ENCODE measurements at regions not wholly inside any gene's neighbourhood (a gene's known extent, or its start where the extent isn't known, plus 50 kb on each side); places are given as distances from the start of the nearest gene placed in this dataset.

GRCh38 chrX:120781403-120781802 lies 94.3 kb downstream of the CT47B1 start:
- Mint-ChIP-seq H3K9me3 (peaks cover under 1% of the 10 kb centered on the region), H3K4me1 (ENCODE audit: low read depth) (no peaks in the 10 kb centered on the region), H3K27me3 (no peaks in the 10 kb centered on the region), H3K4me3 (no peak overlapping the region), H3K27ac (no peak overlapping the region), H3K36me3 (ENCODE audit: low read depth) (no peaks in the 10 kb centered on the region)
- POLR2A ChIA-PET = no interaction called here
- CTCF ChIA-PET = no interaction called here
- ATAC-seq (no peak), DNase-seq (no peak)
- TF ChIP-seq, protein P1, sequence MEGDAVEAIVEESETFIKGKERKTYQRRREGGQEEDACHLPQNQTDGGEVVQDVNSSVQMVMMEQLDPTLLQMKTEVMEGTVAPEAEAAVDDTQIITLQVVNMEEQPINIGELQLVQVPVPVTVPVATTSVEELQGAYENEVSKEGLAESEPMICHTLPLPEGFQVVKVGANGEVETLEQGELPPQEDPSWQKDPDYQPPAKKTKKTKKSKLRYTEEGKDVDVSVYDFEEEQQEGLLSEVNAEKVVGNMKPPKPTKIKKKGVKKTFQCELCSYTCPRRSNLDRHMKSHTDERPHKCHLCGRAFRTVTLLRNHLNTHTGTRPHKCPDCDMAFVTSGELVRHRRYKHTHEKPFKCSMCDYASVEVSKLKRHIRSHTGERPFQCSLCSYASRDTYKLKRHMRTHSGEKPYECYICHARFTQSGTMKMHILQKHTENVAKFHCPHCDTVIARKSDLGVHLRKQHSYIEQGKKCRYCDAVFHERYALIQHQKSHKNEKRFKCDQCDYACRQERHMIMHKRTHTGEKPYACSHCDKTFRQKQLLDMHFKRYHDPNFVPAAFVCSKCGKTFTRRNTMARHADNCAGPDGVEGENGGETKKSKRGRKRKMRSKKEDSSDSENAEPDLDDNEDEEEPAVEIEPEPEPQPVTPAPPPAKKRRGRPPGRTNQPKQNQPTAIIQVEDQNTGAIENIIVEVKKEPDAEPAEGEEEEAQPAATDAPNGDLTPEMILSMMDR (IDR thresholded peaks at IDR 0.05) = no peak
- intact Hi-C loops (cut with micrococcal nuclease) = no loop called here

- Mint-ChIP-seq H3K27ac (no peak overlapping the region), H3K4me1 (ENCODE audit: low read depth) (no peaks in the 10 kb centered on the region), H3K36me3 (ENCODE audit: low read depth) (no peaks in the 10 kb centered on the region), H3K9me3 (peaks cover 2% of the 10 kb centered on the region), H3K4me3 (no peak overlapping the region), H3K27me3 (no peaks in the 10 kb centered on the region)
- CTCF ChIA-PET = no interaction called here
- DNase-seq (no peak), ATAC-seq (no peak)
- POLR2A ChIA-PET = no interaction called here
- intact Hi-C loops (cut with micrococcal nuclease) = no loop called here
- TF ChIP-seq, protein P1 (IDR thresholded peaks at IDR 0.05) = no peak
These were observed 99.7 kb downstream of the CT47B1 start for GRCh38 chrX:120775959-120776358.

DNA sequence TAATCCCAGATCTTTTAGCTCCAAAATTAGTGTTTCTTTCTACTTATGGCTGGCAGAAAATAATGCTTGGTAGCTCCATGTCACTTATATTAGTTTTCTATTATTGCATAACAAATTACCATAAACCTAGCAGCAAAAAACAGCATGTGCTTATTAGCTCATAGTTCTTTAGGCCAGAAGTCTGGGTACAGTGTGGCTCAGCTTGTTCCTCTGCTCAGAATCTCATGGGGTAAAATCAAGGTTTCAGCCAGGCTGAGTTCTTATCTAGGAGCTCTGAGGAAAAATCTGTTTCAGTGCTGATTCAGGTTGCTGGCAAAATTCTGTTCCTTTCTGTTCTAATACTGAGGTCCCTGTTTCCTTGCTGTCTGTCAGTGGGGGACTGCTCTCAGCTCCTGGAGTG lies 101.1 kb downstream of the CT47B1 start:
- peaks cover 2% of the 10 kb centered on the region for H3K9me3 Mint-ChIP-seq
- H3K27ac Mint-ChIP-seq = no peak overlapping the region
- DNase-seq (no peak), ATAC-seq (no peak)
- H3K36me3 Mint-ChIP-seq (ENCODE audit: low read depth) = no peaks in the 10 kb centered on the region
- H3K4me3 Mint-ChIP-seq = no peak overlapping the region
- ChIA-PET CTCF (interaction anchor here (0.6 kb wide), 1 partner anchor 394 kb away, joined by 3 read pairs; no protein-coding TSS in a partner anchor), POLR2A (no interaction called here)
- intact Hi-C loops (cut with micrococcal nuclease) = loop anchor here (5.0 kb wide), 1 partner anchor 277 kb away; no protein-coding TSS in a partner anchor
- TF ChIP-seq, protein P1 (IDR thresholded peaks at IDR 0.05) = no peak
- H3K27me3 Mint-ChIP-seq = no peaks in the 10 kb centered on the region
- no peaks in the 10 kb centered on the region for H3K4me1 Mint-ChIP-seq (ENCODE audit: low read depth)

- Mint-ChIP-seq H3K36me3 (ENCODE audit: low read depth) (no peaks in the 10 kb centered on the region), H3K4me3 (no peak overlapping the region), H3K9me3 (peaks cover 2% of the 10 kb centered on the region), H3K4me1 (ENCODE audit: low read depth) (no peaks in the 10 kb centered on the region), H3K27me3 (no peaks in the 10 kb centered on the region), H3K27ac (no peak overlapping the region)
- intact Hi-C loops (cut with micrococcal nuclease) = loop anchor here (5.0 kb wide), 1 partner anchor 276 kb away; no protein-coding TSS in a partner anchor
- ATAC-seq (no peak), DNase-seq (no peak)
- ChIA-PET POLR2A (no interaction called here), CTCF (interaction anchor here (0.6 kb wide), 1 partner anchor 393 kb away, joined by 3 read pairs; no protein-coding TSS in a partner anchor)
- TF ChIP-seq, protein P1 (IDR thresholded peaks at IDR 0.05) = no peak
These were observed 101.9 kb downstream of the CT47B1 start for GRCh38 chrX:120773801-120774200.

GRCh38 chrX:120769576-120770341 lies 105.9 kb downstream of the CT47B1 start:
- DNase-seq (peak; percentile 6), ATAC-seq (no peak)
- intact Hi-C loops (cut with micrococcal nuclease) = loop anchor here (5.0 kb wide), 1 partner anchor 272 kb away; no protein-coding TSS in a partner anchor
- POLR2A ChIA-PET = no interaction called here
- no peaks in the 10 kb centered on the region for H3K4me1 Mint-ChIP-seq (ENCODE audit: low read depth)
- no peaks in the 10 kb centered on the region for H3K36me3 Mint-ChIP-seq (ENCODE audit: low read depth)
- TF ChIP-seq, protein P1 (IDR thresholded peaks at IDR 0.05) = no peak
- CTCF ChIA-PET = interaction anchor here (0.8 to 1.3 kb wide), 2 partner anchors 10 to 20 kb away, joined by 3 to 4 read pairs; no protein-coding TSS in a partner anchor
- no peaks in the 10 kb centered on the region for H3K9me3 Mint-ChIP-seq
- no peaks in the 10 kb centered on the region for H3K27me3 Mint-ChIP-seq
- H3K27ac Mint-ChIP-seq = no peak overlapping the region
- no peak overlapping the region for H3K4me3 Mint-ChIP-seq

Measured in activated CD8-positive, alpha-beta T cell treated with anti-CD3 and anti-CD28 coated beads for 36 hours (primary cell).